ENCODE measurements at regions not wholly inside any gene's neighbourhood (a gene's known extent, or its start where the extent isn't known, plus 50 kb on each side); places are given as distances from the start of the nearest gene placed in this dataset.

GRCh38 chr6:54018722-54019121, 92.5 kb upstream of the MLIP start:
- H3K27ac ChIP-seq: no peak overlapping the region
- no peaks in the 10 kb centered on the region for H3K9me2 ChIP-seq (ENCODE audit: insufficient read depth)
- no peaks in the 10 kb centered on the region for H3K27me3 ChIP-seq (ENCODE audit: insufficient read depth, low read depth)
- H3K4me3 ChIP-seq: no peak overlapping the region
- no peaks in the 10 kb centered on the region for H3K4me1 ChIP-seq (replicated peaks; ENCODE audit: insufficient read depth)
- ChIA-PET CTCF (no interaction called here), POLR2A (ENCODE audit: unreplicated experiment) (no interaction called here)
- H3K36me3 ChIP-seq (ENCODE audit: low read depth): no peaks in the 10 kb centered on the region
- BruUV-seq (replicated peaks): no TSS peak
- no peaks in the 10 kb centered on the region for H3F3A ChIP-seq (ENCODE audit: insufficient read depth, low read depth)
- no peak overlapping the region for H3K4me2 ChIP-seq
- no peaks in the 10 kb centered on the region for H4K20me1 ChIP-seq (ENCODE audit: insufficient read depth)
- peaks cover 5% of the 10 kb centered on the region; the same call in 1 of the 2 replicates for H3K9me3 ChIP-seq (ENCODE audit: insufficient read depth, low read depth)
- TF ChIP-seq EZH2 (IDR thresholded peaks at IDR 0.05; ENCODE audit: low read depth) (no peak), CTCF (conservative IDR thresholded peaks at IDR 0.05) (no peak)
- no peak for DNase-seq
- no peaks in the 10 kb centered on the region for H3K79me2 ChIP-seq (ENCODE audit: low read depth)
- intact Hi-C loops (cut with micrococcal nuclease; ENCODE audit: unreplicated experiment): no loop called here
- H2AFZ ChIP-seq: no peak overlapping the region; the same call in 1 of the 2 replicates

GRCh38 chr6:54019860-54020259, 91.4 kb upstream of the MLIP start:
- Histone ChIP-seq H3K27me3 (ENCODE audit: insufficient read depth, low read depth) (no peaks in the 10 kb centered on the region), H3K9me2 (ENCODE audit: insufficient read depth) (no peaks in the 10 kb centered on the region), H3K36me3 (ENCODE audit: low read depth) (no peaks in the 10 kb centered on the region), H3K4me1 (replicated peaks; ENCODE audit: insufficient read depth) (no peaks in the 10 kb centered on the region), H3F3A (ENCODE audit: insufficient read depth, low read depth) (no peaks in the 10 kb centered on the region), H4K20me1 (ENCODE audit: insufficient read depth) (no peaks in the 10 kb centered on the region), H3K4me3 (no peak overlapping the region), H2AFZ (no peak overlapping the region), H3K9me3 (ENCODE audit: insufficient read depth, low read depth) (peaks cover 5% of the 10 kb centered on the region; the same call in 1 of the 2 replicates), H3K27ac (no peak overlapping the region), H3K4me2 (no peak overlapping the region), H3K79me2 (ENCODE audit: low read depth) (no peaks in the 10 kb centered on the region)
- intact Hi-C loops (cut with micrococcal nuclease; ENCODE audit: unreplicated experiment): no loop called here
- POLR2A ChIA-PET (ENCODE audit: unreplicated experiment): no interaction called here
- DNase-seq: no peak
- CTCF ChIA-PET: no interaction called here
- no TSS peak for BruUV-seq (replicated peaks)
- TF ChIP-seq CTCF (conservative IDR thresholded peaks at IDR 0.05) (no peak), EZH2 (IDR thresholded peaks at IDR 0.05; ENCODE audit: low read depth) (no peak)

- BruUV-seq (replicated peaks): no TSS peak
- POLR2A ChIA-PET (ENCODE audit: unreplicated experiment): no interaction called here
- H4K20me1 ChIP-seq (ENCODE audit: insufficient read depth): no peaks in the 10 kb centered on the region
Observed at GRCh38 chr6:54020334-54020733, 90.9 kb upstream of the MLIP start.

More at GRCh38 chr6:54020334-54020733, 90.9 kb upstream of the MLIP start:
- no peak overlapping the region for H3K4me3 ChIP-seq
- H3K4me2 ChIP-seq: no peak overlapping the region
- H3F3A ChIP-seq (ENCODE audit: insufficient read depth, low read depth): no peaks in the 10 kb centered on the region
- peaks cover 5% of the 10 kb centered on the region; the same call in 1 of the 2 replicates for H3K9me3 ChIP-seq (ENCODE audit: insufficient read depth, low read depth)
- intact Hi-C loops (cut with micrococcal nuclease; ENCODE audit: unreplicated experiment): no loop called here
- DNase-seq: no peak
- no peaks in the 10 kb centered on the region for H3K9me2 ChIP-seq (ENCODE audit: insufficient read depth)
- no peaks in the 10 kb centered on the region for H3K36me3 ChIP-seq (ENCODE audit: low read depth)
- no peaks in the 10 kb centered on the region for H3K79me2 ChIP-seq (ENCODE audit: low read depth)
- TF ChIP-seq EZH2 (IDR thresholded peaks at IDR 0.05; ENCODE audit: low read depth): no peak
- H2AFZ ChIP-seq: 0 out of 2 replicates have a peak overlapping the region, but pooled peaks have one; percentile 20
- no peaks in the 10 kb centered on the region for H3K27me3 ChIP-seq (ENCODE audit: insufficient read depth, low read depth)
- H3K27ac ChIP-seq: no peak overlapping the region
- no peaks in the 10 kb centered on the region for H3K4me1 ChIP-seq (replicated peaks; ENCODE audit: insufficient read depth)
- CTCF ChIA-PET: no interaction called here
